H1 (cell line): ENCODE measurements at regions not wholly inside any gene's neighbourhood (a gene's known extent, or its start where the extent isn't known, plus 50 kb on each side); places are given as distances from the start of the nearest gene placed in this dataset.

Experiments used
- CTCF ChIA-PET: fragments of 300-600 bp; sonication (Branson Sonifier 250); formaldehyde crosslinking; loops from one replicate; lab custom pipeline; 2021; ENCODE audit not compliant: partially characterized antibody; lab: Charles Lee
- POLR2A ChIA-PET: fragments of 300-600 bp; sonication (Branson Sonifier 250); formaldehyde crosslinking; loops from one replicate; lab custom pipeline; 2021; ENCODE audit warnings: inconsistent platforms; ENCODE audit not compliant: partially characterized antibody; lab: Charles Lee
- DNase-seq, 2 experiments: peaks; one replicate each; pipeline versions ENCODE4 v3.0.0 to v3.0.0-alpha.2; 2010 to 2022; ENCODE audit warnings: low spot score in 2 of 2, low read depth in 1 of 2, mixed read lengths in 1 of 2
- FAIRE-seq: peaks from 2 replicates; lab custom pipeline; 2011; peaks lifted over from hg19 to GRCh38; lab: Jason Lieb, UNC
- H2AFZ ChIP-seq: 2 replicates; pipeline ENCODE4 v1.8.1; 2012; ENCODE audit warnings: low read length, inconsistent platforms
- H2AK5ac ChIP-seq: 2 replicates; pipeline ENCODE4 v1.6.1; 2013; ENCODE audit warnings: low read depth, low read length
- H2BK120ac ChIP-seq: replicated peaks from 2 replicates; pipeline ENCODE3; 2013; ENCODE audit warnings: low read depth, low read length, inconsistent platforms
- H2BK12ac ChIP-seq: 2 replicates; pipeline ENCODE4 v1.6.1; 2013; ENCODE audit warnings: low read depth, low read length
- H2BK15ac ChIP-seq: 2 replicates; pipeline ENCODE4 v1.6.1; 2013; ENCODE audit warnings: low read length
- H2BK20ac ChIP-seq: 2 replicates; pipeline ENCODE4 v1.6.1; 2013; ENCODE audit warnings: low read length
- H2BK5ac ChIP-seq: 2 replicates; pipeline ENCODE4 v1.6.1; 2013; ENCODE audit warnings: low read depth, low read length
- H3K14ac ChIP-seq: 2 replicates; pipeline ENCODE4 v1.6.1; 2013; ENCODE audit warnings: inconsistent platforms; ENCODE audit not compliant: insufficient read length
- H3K18ac ChIP-seq: 2 replicates; pipeline ENCODE4 v1.6.1; 2013; ENCODE audit warnings: low read length; ENCODE audit errors: extremely low read depth
- H3K23ac ChIP-seq: 2 replicates; pipeline ENCODE4 v1.6.1; 2013; ENCODE audit warnings: inconsistent platforms; ENCODE audit not compliant: insufficient read length
- H3K23me2 ChIP-seq: 2 replicates; pipeline ENCODE4 v1.6.1; 2013; ENCODE audit warnings: low read depth, low read length
- H3K27ac ChIP-seq: 2 replicates; pipeline ENCODE4 v1.6.1; 2011; ENCODE audit warnings: low read depth, low read length, inconsistent platforms
- H3K27me3 ChIP-seq, 4 experiments: replicated peaks in 1 of 4; 1 replicate in 1 of 4; 2 replicates in 3 of 4; pipeline versions ENCODE4 v1.6.1 to v1.8.1; 2011 to 2013; ENCODE audit warnings: low read length in 3 of 4, mild to moderate bottlenecking in 3 of 4, inconsistent platforms in 2 of 4, mixed read lengths in 2 of 4, moderate library complexity in 1 of 4; ENCODE audit not compliant: control insufficient read depth in 3 of 4, insufficient read depth in 3 of 4; ENCODE audit errors: extremely low read depth in 1 of 4
- H3K36me3 ChIP-seq, 4 experiments: 2 replicates each; pipeline versions ENCODE4 v1.6.1 to v1.8.1; 2011 to 2013; ENCODE audit warnings: mild to moderate bottlenecking in 4 of 4, low read length in 3 of 4, moderate library complexity in 2 of 4, control low read depth in 1 of 4, inconsistent platforms in 1 of 4; ENCODE audit not compliant: insufficient read depth in 4 of 4, control insufficient read depth in 2 of 4
- H3K4ac ChIP-seq: replicated peaks from 2 replicates; pipeline ENCODE3; 2013; ENCODE audit warnings: low read length, low read depth, mixed read lengths, inconsistent platforms; ENCODE audit not compliant: insufficient read length
- H3K4me1 ChIP-seq, 4 experiments: replicated peaks in 1 of 4; 1 replicate in 1 of 4; 2 replicates in 3 of 4; pipeline versions ENCODE4 v1.6.1 to v1.8.1; 2011 to 2013; ENCODE audit warnings: low read length in 3 of 4, inconsistent platforms in 2 of 4, mixed read lengths in 1 of 4; ENCODE audit not compliant: insufficient read depth in 4 of 4, control insufficient read depth in 3 of 4
- H3K4me2 ChIP-seq, 2 experiments: 2 replicates each; pipeline versions ENCODE4 v1.6.1 to v1.8.1; 2011 to 2013; ENCODE audit warnings: low read depth in 2 of 2, low read length in 2 of 2, control low read depth in 1 of 2, inconsistent platforms in 1 of 2, mild to moderate bottlenecking in 1 of 2; ENCODE audit not compliant: insufficient read depth in 1 of 2
- H3K4me3 ChIP-seq, 4 experiments: fragments of 200-600, 300-600 bp in 1 of 4; sonication (generic), shearing (Covaris generic), sonication (Bioruptor Twin) in 1 of 4; 2 replicates each; pipeline versions ENCODE4 v1.5.1 to v1.8.1; 2011 to 2016; ENCODE audit warnings: low read length in 4 of 4, low read depth in 3 of 4, control low read depth in 2 of 4, inconsistent platforms in 2 of 4, mild to moderate bottlenecking in 2 of 4, mixed read lengths in 1 of 4, moderate library complexity in 1 of 4; ENCODE audit not compliant: insufficient read depth in 2 of 4; ENCODE audit errors: extremely low read depth in 1 of 4
- H3K56ac ChIP-seq: replicated peaks from 2 replicates; pipeline ENCODE3; 2013; ENCODE audit warnings: low read depth, mild to moderate bottlenecking, mixed read lengths, low read length, inconsistent platforms; ENCODE audit not compliant: insufficient read length
- H3K79me1 ChIP-seq: 2 replicates; pipeline ENCODE4 v1.6.1; 2013; ENCODE audit warnings: low read depth, low read length, control low read depth
- H3K79me2 ChIP-seq, 2 experiments: 2 replicates each; pipeline versions ENCODE4 v1.6.1 to v1.8.1; 2012 to 2013; ENCODE audit warnings: low read length in 2 of 2, mild to moderate bottlenecking in 2 of 2, inconsistent platforms in 1 of 2; ENCODE audit not compliant: insufficient read depth in 2 of 2, control insufficient read depth in 1 of 2
- H3K9ac ChIP-seq, 4 experiments: replicated peaks in 1 of 4; 1 replicate in 1 of 4; 2 replicates in 3 of 4; pipeline versions ENCODE4 v1.6.1 to v1.8.1; 2011 to 2013; ENCODE audit warnings: low read depth in 3 of 4, low read length in 3 of 4, control low read depth in 2 of 4, mild to moderate bottlenecking in 2 of 4, moderate library complexity in 2 of 4, inconsistent platforms in 1 of 4; ENCODE audit errors: extremely low read depth in 1 of 4
- H3K9me3 ChIP-seq, 2 experiments: 2 replicates each; pipeline versions ENCODE4 v1.6.1 to v1.8.1; 2012 to 2013; ENCODE audit warnings: mild to moderate bottlenecking in 2 of 2, moderate library complexity in 2 of 2, control low read depth in 1 of 2, inconsistent platforms in 1 of 2, low read depth in 1 of 2, low read length in 1 of 2, mixed read lengths in 1 of 2; ENCODE audit not compliant: insufficient read depth in 2 of 2
- H4K20me1 ChIP-seq, 2 experiments: replicated peaks in 1 of 2; 2 replicates each; pipeline versions ENCODE3 to v1.8.1; 2011 to 2013; ENCODE audit warnings: inconsistent platforms in 2 of 2, low read length in 2 of 2, mild to moderate bottlenecking in 1 of 2; ENCODE audit not compliant: insufficient read depth in 2 of 2, control insufficient read depth in 1 of 2
- H4K5ac ChIP-seq: 2 replicates; pipeline ENCODE4 v1.6.1; 2013; ENCODE audit warnings: low read length, low read depth, mixed read lengths, inconsistent platforms; ENCODE audit not compliant: insufficient read length
- H4K8ac ChIP-seq: 2 replicates; pipeline ENCODE4 v1.8.0; 2013; ENCODE audit warnings: mild to moderate bottlenecking, moderate library complexity, low read length, inconsistent platforms; ENCODE audit not compliant: insufficient read depth; ENCODE audit errors: extremely low read depth
- H4K91ac ChIP-seq: replicated peaks from 2 replicates; pipeline ENCODE3; 2013; ENCODE audit warnings: low read length, mixed read lengths, inconsistent platforms; ENCODE audit not compliant: insufficient read length
- HDAC2 ChIP-seq, 2 experiments: fragments of 300-600 bp in 1 of 2; sonication (generic) in 1 of 2; IDR thresholded peaks; 2 replicates each; pipeline ENCODE4 v1.6.1; 2011 to 2012; ENCODE audit warnings: low read depth in 2 of 2, low read length in 2 of 2, mild to moderate bottlenecking in 2 of 2, moderate library complexity in 2 of 2, borderline replicate concordance in 1 of 2, inconsistent platforms in 1 of 2
- SIRT6 ChIP-seq: IDR thresholded peaks from one replicate; pipeline ENCODE4 v1.7.1; 2012; ENCODE audit warnings: low read length, inconsistent platforms
- WGBS, 2 experiments: shearing (Covaris generic) in 1 of 2; methylation state at CpG; one replicate each; pipeline versions ENCODE4 v1.1.6 to v1.1.7; 2013 to 2015; ENCODE audit warnings: low lambda C conversion rate in 2 of 2, mixed read lengths in 2 of 2, inconsistent platforms in 1 of 2, low coverage in 1 of 2, missing lambda C conversion rate in 1 of 2; ENCODE audit not compliant: insufficient replicate concordance in 2 of 2, insufficient coverage in 1 of 2, insufficient read length in 1 of 2; ENCODE audit errors: extremely low coverage in 1 of 2, missing lambda C conversion rate in 1 of 2; 5-methylcytosine and 5-hydroxymethylcytosine counted together
- TF ChIP-seq, protein P1 (sequence below): IDR thresholded peaks from 2 replicates; pipeline ENCODE4 v1.6.1; 2012; ENCODE audit warnings: inconsistent platforms

DNA sequence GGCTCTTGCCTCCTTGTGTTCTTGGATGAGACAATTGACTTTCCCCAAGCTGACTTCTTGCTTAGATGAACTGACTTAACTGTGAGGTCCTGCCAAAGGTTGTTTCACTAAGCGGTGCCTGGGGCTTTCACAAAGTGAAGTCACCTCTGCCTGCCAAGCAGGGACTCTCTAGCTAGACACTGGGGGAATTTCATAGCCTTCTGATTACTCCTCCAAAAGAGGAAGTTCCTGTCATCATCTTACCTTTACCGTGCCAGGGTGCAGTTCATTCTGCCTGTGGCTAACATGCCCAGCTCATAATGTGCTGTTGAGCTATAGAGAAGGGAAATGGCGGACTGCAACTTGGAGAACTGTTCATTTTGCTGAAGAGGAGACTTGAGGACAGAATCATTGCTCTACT, 472.0 kb upstream of the WWC1 start:
- no peak overlapping the region for H2AFZ ChIP-seq
- no peaks in the 10 kb centered on the region for H3K4me1 ChIP-seq
- no peak overlapping the region for H2BK120ac ChIP-seq
- CTCF ChIA-PET: interaction anchor here (0.7 kb wide), 1 partner anchor 116 kb away, joined by 3 read pairs; no protein-coding TSS in a partner anchor
- H3K4me3 ChIP-seq: no peak overlapping the region
- H3K23me2 ChIP-seq: no peaks in the 10 kb centered on the region
- H4K5ac ChIP-seq: no peak overlapping the region
- no peak for FAIRE-seq
- no peak overlapping the region for H3K4ac ChIP-seq
- no peak overlapping the region for H3K23ac ChIP-seq
- H4K20me1 ChIP-seq: no peaks in the 10 kb centered on the region
- no peaks in the 10 kb centered on the region for H3K79me1 ChIP-seq
- H2AK5ac ChIP-seq: no peak overlapping the region
- no peak for TF ChIP-seq SIRT6
- TF ChIP-seq, protein P1, sequence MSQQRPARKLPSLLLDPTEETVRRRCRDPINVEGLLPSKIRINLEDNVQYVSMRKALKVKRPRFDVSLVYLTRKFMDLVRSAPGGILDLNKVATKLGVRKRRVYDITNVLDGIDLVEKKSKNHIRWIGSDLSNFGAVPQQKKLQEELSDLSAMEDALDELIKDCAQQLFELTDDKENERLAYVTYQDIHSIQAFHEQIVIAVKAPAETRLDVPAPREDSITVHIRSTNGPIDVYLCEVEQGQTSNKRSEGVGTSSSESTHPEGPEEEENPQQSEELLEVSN: no peak
- TF ChIP-seq HDAC2 (IDR thresholded peaks at IDR 0.05; ENCODE audit: borderline replicate concordance in 1 of 2, low read depth in 2 of 2, low read length in 2 of 2): no peak
- H2BK12ac ChIP-seq: no peak overlapping the region
- no peak overlapping the region for H2BK15ac ChIP-seq
- H3K27me3 ChIP-seq: no peaks in the 10 kb centered on the region
- H3K18ac ChIP-seq: no peak overlapping the region
- no peak overlapping the region for H2BK5ac ChIP-seq
- no peak overlapping the region for H3K9ac ChIP-seq
- no peak overlapping the region for H3K56ac ChIP-seq
- no peak overlapping the region for H4K91ac ChIP-seq
- POLR2A ChIA-PET: interaction anchor here (2.2 kb wide), 1 partner anchor 9 kb away, joined by 5 read pairs; no protein-coding TSS in a partner anchor
- H4K8ac ChIP-seq: no peak overlapping the region
- no peak overlapping the region for H2BK20ac ChIP-seq
- no peaks in the 10 kb centered on the region for H3K79me2 ChIP-seq
- H3K27ac ChIP-seq: no peak overlapping the region
- WGBS, 2 experiments: 89% methylated on average over 3 of the region's 3 CpGs; no CpG with 5 or more reads in 1 of the 2 experiments
- 0 out of 4 replicates have a peak, but pooled peaks cover 0 to 4% of the 10 kb centered on the region in 2 experiments for H3K9me3 ChIP-seq
- no peak for DNase-seq
- H3K14ac ChIP-seq: no peak overlapping the region
- H3K4me2 ChIP-seq: no peak overlapping the region
- H3K36me3 ChIP-seq: no peaks in the 10 kb centered on the region
